Bronchial epithelial cell (primary cell): ENCODE measurements at regions not wholly inside any gene's neighbourhood (a gene's known extent, or its start where the extent isn't known, plus 50 kb on each side); places are given as distances from the start of the nearest gene placed in this dataset.

Experiments
- DNase-seq: peaks from one replicate; pipeline ENCODE4 v3.0.0-alpha.2; 2010; ENCODE audit warnings: low read depth
- FAIRE-seq: peaks from 2 replicates; lab custom pipeline; 2011; peaks lifted over from hg19 to GRCh38; lab: Jason Lieb, UNC
- H3K27me3 ChIP-seq: 2 replicates; pipeline ENCODE4 v1.5.1; 2011; ENCODE audit warnings: low read length; ENCODE audit not compliant: control insufficient read depth, insufficient read depth
- H3K36me3 ChIP-seq: 2 replicates; pipeline ENCODE4 v1.5.1; 2011; ENCODE audit warnings: low read length; ENCODE audit not compliant: control insufficient read depth, insufficient read depth
- H3K4me3 ChIP-seq: 2 replicates; pipeline ENCODE4 v1.5.1; 2011; ENCODE audit warnings: mild to moderate bottlenecking, low read depth, low read length, control low read depth
- TF ChIP-seq, protein P1 (sequence below): IDR thresholded peaks from 2 replicates; pipeline ENCODE4 v1.5.1; 2011; ENCODE audit warnings: mild to moderate bottlenecking, moderate library complexity, low read length, control low read depth, inconsistent platforms; ENCODE audit not compliant: insufficient read depth, severe bottlenecking

- no peak overlapping the region for H3K4me3 ChIP-seq
- TF ChIP-seq, protein P1, sequence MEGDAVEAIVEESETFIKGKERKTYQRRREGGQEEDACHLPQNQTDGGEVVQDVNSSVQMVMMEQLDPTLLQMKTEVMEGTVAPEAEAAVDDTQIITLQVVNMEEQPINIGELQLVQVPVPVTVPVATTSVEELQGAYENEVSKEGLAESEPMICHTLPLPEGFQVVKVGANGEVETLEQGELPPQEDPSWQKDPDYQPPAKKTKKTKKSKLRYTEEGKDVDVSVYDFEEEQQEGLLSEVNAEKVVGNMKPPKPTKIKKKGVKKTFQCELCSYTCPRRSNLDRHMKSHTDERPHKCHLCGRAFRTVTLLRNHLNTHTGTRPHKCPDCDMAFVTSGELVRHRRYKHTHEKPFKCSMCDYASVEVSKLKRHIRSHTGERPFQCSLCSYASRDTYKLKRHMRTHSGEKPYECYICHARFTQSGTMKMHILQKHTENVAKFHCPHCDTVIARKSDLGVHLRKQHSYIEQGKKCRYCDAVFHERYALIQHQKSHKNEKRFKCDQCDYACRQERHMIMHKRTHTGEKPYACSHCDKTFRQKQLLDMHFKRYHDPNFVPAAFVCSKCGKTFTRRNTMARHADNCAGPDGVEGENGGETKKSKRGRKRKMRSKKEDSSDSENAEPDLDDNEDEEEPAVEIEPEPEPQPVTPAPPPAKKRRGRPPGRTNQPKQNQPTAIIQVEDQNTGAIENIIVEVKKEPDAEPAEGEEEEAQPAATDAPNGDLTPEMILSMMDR = no peak
- no peaks in the 10 kb centered on the region for H3K27me3 ChIP-seq
- DNase-seq (no peak), FAIRE-seq (peak; percentile 18)
- no peaks in the 10 kb centered on the region for H3K36me3 ChIP-seq
These were observed 312.8 kb upstream of the SPTLC3 start for GRCh38 chr20:12695937-12696336.

DNA sequence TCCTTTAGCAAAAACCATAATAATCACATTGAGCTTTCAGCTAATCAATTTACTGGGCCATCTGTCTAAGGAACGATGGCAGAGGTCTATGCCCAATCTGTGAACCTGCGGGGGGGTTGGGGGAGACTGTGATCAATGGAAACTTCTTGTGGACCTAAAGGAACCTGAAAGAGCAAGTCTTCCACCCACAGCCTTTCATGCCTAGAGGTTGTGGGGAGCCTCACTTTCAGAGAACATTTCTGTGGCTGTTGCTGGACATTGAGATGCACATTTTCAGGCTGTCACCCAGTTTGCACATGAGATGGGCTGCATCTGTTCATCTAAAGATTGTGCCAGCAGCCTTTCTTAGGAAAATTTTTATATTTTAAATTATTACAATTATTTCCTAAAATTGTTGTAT, 310.0 kb upstream of the SPTLC3 start:
- Histone ChIP-seq H3K4me3 (no peak overlapping the region), H3K36me3 (no peaks in the 10 kb centered on the region), H3K27me3 (no peaks in the 10 kb centered on the region)
- no peak for DNase-seq
- TF ChIP-seq, protein P1 = no peak
- no peak for FAIRE-seq

DNA sequence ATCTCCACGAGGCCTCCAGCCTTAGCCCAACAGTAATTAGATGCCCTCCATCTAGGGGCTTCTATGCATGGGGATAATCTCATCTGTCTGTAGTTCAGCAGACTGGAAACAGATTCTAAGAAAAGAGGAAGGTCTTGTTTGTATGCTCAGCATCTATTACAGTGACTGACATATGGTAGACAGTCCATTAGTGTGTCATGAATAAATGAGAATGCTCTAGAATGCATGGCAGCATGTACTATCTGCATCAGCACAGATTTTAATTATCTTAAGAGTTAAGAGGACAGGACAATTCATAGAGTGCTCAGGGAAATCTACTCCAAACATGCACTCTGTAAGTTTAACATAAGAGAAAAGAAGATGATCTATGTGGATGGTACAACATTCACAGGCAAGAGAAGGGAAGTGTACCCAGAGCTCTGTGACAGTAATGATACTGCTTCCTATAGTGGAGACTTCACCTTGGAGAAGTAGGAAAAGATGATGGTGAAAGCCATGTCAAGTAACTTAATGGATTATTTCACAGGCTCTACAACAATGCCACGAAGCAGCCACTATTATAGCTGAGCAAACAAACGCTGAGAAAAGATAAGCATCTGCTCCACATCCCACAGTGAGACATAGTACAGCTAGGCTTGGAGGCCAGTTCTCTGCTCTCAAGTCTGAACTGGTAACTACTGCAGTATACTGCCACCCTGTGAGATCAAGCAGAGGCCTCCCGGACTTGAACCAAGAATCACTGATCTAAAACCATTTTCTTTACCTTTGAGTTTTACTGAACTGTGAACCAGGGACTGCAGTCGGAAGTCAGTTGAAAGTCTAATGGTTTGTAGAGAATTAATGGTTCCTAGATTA, 309.2 kb upstream of the SPTLC3 start:
- DNase-seq (no peak), FAIRE-seq (no peak)
- Histone ChIP-seq H3K4me3 (no peak overlapping the region), H3K27me3 (no peaks in the 10 kb centered on the region), H3K36me3 (no peaks in the 10 kb centered on the region)
- TF ChIP-seq, protein P1 = no peak

DNA sequence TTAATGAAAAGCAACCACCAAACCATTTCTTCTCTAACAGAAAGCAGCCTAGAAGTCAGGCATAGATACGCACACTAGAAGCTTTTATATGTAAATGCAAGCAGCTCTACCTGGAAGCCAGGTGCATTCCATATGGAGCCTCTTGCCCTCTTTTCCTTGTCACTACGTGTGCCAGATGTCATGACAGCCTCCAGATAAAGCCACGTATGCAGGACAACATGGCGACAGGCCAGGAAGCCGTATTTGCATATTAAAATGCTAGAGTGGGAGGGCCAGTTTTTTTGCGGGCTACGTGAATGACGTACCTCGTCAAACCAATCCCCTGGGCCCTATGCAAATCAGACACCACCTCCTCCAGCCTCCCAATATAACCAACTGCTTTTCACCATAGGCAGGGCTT, 308.1 kb upstream of the SPTLC3 start:
- no peaks in the 10 kb centered on the region for H3K36me3 ChIP-seq
- TF ChIP-seq, protein P1 = no peak
- no peak overlapping the region for H3K4me3 ChIP-seq
- FAIRE-seq (no peak), DNase-seq (no peak)
- no peaks in the 10 kb centered on the region for H3K27me3 ChIP-seq

DNA sequence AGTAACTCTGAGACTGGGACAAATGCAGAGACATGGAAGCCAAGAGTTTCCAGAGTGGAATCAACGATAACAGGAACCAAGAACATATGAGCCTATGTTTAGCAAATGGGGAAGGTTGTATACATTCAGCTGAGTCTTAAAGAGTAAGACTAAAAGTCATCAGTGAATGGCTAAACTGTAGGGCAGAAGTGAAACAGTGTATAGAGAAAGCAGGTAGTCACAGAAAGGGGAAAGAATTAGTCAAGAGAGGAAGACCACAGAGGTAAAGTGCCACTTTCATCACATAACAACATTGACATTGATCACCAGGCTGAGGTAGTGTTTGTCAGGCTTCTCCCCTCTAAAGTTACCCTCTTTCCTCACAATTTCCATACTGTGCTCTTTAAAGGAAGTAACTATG, 306.5 kb upstream of the SPTLC3 start:
- no peaks in the 10 kb centered on the region for H3K27me3 ChIP-seq
- no peak overlapping the region for H3K4me3 ChIP-seq
- H3K36me3 ChIP-seq = no peaks in the 10 kb centered on the region
- TF ChIP-seq, protein P1 = no peak
- FAIRE-seq (no peak), DNase-seq (no peak)
